ENCODE measurements at regions not wholly inside any gene's neighbourhood (a gene's known extent, or its start where the extent isn't known, plus 50 kb on each side); places are given as distances from the start of the nearest gene placed in this dataset.

DNA sequence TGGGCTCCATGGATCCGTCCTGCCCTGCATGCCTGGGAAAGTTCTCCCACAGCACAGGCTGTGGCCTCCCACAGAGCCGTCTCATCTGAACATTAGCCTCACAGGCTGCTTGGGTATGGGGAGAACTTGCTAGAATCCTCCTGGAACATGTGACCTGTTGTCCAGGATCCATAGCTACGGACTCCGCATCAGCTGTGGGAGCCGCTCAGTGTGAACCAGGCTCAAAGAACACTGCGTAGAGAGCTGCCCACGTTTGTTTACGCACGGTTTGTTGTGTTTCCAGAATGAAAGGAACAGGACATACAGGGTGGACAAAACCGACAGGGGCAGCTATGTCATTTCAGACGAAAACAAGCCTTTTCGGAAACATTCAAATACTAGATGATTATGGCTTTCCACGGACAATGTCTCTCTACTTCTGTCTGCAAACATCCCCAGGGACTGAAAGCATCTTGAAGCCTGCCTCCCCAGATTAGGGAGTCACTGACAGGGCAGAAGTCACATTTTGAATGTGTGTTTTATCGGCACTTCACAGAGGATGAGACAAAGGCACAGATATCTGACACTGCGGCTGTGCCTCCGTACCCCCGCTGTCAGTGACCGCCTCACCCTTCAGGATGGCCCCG is 390.3 kb downstream of the GADD45G start:
- Mint-ChIP-seq H3K4me3 (ENCODE audit: low read depth) (no peak overlapping the region), H3K9me3 (ENCODE audit: low read depth) (no peaks in the 10 kb centered on the region), H3K4me1 (ENCODE audit: low read depth) (peaks cover 5% of the 10 kb centered on the region), H3K27ac (no peak overlapping the region), H3K36me3 (ENCODE audit: insufficient read depth) (no peaks in the 10 kb centered on the region), H3K27me3 (peaks cover 5% of the 10 kb centered on the region)
- no peak for DNase-seq (ENCODE audit: low spot score, unreplicated experiment)
- TF ChIP-seq CTCF (IDR thresholded peaks at IDR 0.05; ENCODE audit: unreplicated experiment) = no peak

DNA sequence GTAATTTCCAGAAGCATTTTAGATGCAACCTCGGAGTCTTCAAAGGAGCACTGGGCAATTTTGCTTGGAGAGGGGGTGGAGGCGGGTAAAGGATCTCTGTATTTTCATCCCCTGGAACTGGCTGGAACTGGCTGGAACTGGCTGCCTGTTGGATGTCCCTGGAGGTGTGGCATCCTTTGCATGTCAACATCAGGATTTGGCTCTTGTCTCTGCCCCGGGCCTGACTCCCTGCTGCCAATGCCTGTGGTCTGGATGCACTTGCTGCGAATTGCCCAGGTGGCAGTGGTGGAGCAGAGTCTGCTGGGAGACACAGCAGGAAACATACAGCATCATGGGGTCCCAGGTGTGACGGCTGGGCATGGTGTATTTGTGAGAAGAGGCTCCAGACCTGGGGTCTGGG is 391.3 kb downstream of the GADD45G start:
- no peaks in the 10 kb centered on the region for H3K9me3 Mint-ChIP-seq (ENCODE audit: low read depth)
- no peak overlapping the region for H3K27ac Mint-ChIP-seq
- H3K27me3 Mint-ChIP-seq = peaks cover 5% of the 10 kb centered on the region
- no peak overlapping the region for H3K4me3 Mint-ChIP-seq (ENCODE audit: low read depth)
- TF ChIP-seq CTCF (IDR thresholded peaks at IDR 0.05; ENCODE audit: unreplicated experiment) = no peak
- DNase-seq (ENCODE audit: low spot score, unreplicated experiment) = no peak
- H3K36me3 Mint-ChIP-seq (ENCODE audit: insufficient read depth) = no peaks in the 10 kb centered on the region
- peaks cover 15% of the 10 kb centered on the region for H3K4me1 Mint-ChIP-seq (ENCODE audit: low read depth)

- TF ChIP-seq CTCF (IDR thresholded peaks at IDR 0.05; ENCODE audit: unreplicated experiment) = no peak
- no peak for DNase-seq (ENCODE audit: low spot score, unreplicated experiment)
- Mint-ChIP-seq H3K27me3 (peaks cover 5% of the 10 kb centered on the region), H3K4me3 (ENCODE audit: low read depth) (no peak overlapping the region), H3K36me3 (ENCODE audit: insufficient read depth) (no peaks in the 10 kb centered on the region), H3K9me3 (ENCODE audit: low read depth) (no peaks in the 10 kb centered on the region), H3K27ac (no peak overlapping the region), H3K4me1 (ENCODE audit: low read depth) (peaks cover 16% of the 10 kb centered on the region)
Measured at GRCh38 chr9:89996773-89997172, 392.0 kb downstream of the GADD45G start.

DNA sequence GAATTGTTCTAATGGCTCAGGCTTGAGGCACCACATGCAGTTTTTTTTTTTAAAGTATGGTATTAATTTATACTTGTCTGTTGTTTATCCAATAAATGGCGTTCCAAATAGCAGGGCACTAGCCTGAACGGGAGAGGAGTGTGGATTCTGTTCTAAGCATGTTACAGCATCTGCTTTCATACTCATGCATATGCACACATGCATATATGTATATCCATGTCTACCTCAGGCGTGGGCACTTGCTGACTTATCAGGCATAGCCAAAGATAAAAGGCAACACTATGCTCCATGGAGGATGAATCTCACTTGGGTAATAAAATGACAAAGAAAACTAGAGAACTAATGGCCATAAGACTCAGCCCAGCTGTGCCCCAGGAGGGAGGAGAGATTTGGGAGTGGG is 393.8 kb downstream of the GADD45G start:
- Mint-ChIP-seq H3K27ac (no peak overlapping the region), H3K9me3 (ENCODE audit: low read depth) (no peaks in the 10 kb centered on the region), H3K27me3 (peaks cover 5% of the 10 kb centered on the region), H3K4me3 (ENCODE audit: low read depth) (no peak overlapping the region), H3K4me1 (ENCODE audit: low read depth) (peaks cover 16% of the 10 kb centered on the region), H3K36me3 (ENCODE audit: insufficient read depth) (no peaks in the 10 kb centered on the region)
- TF ChIP-seq CTCF (IDR thresholded peaks at IDR 0.05; ENCODE audit: unreplicated experiment) = no peak
- no peak for DNase-seq (ENCODE audit: low spot score, unreplicated experiment)

- no peaks in the 10 kb centered on the region for H3K9me3 Mint-ChIP-seq (ENCODE audit: low read depth)
- no peak overlapping the region for H3K27ac Mint-ChIP-seq
- H3K4me3 Mint-ChIP-seq (ENCODE audit: low read depth) = no peak overlapping the region
Measured at GRCh38 chr9:89999176-89999533, 394.3 kb downstream of the GADD45G start.

More at GRCh38 chr9:89999176-89999533, 394.3 kb downstream of the GADD45G start:
- Mint-ChIP-seq H3K36me3 (ENCODE audit: insufficient read depth) (no peaks in the 10 kb centered on the region), H3K27me3 (peaks cover 5% of the 10 kb centered on the region), H3K4me1 (ENCODE audit: low read depth) (peaks cover 16% of the 10 kb centered on the region)
- no peak for DNase-seq (ENCODE audit: low spot score, unreplicated experiment)
- no peak for TF ChIP-seq CTCF (IDR thresholded peaks at IDR 0.05; ENCODE audit: unreplicated experiment)
